IPS-11a (cell line): ENCODE measurements at regions not wholly inside any gene's neighbourhood (a gene's known extent, or its start where the extent isn't known, plus 50 kb on each side); places are given as distances from the start of the nearest gene placed in this dataset.
"Not testable (repeated sequence)": the region's sequence is repeated elsewhere in the genome, so short reads cannot be mapped to it uniquely, and the experiment has no call there.

Source experiments
- H3K4me3 ChIP-seq: one replicate; pipeline ENCODE4 v1.5.1; 2013; ENCODE audit warnings: low read depth, low read length, control low read depth

DNA sequence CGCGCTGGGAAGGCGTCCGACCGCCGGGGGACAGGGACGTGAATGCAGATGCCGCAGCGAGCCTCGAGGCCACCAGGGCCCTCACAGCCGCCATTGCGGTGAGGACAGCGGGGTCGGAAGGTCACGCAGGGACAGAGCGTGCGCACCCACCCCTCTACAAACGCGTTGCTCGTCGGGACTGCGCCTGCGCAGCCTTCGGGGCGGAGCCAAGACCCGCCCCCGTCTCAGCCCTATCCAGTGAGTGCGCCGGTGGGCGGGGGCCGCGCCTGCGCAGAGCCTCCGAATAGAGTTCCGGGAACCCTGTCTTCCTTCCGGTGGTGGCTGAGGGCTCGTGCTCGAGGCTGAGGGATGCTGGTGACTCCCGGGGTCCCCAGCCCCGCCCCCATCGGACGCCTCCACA is 5393.1 kb upstream of the TPTE start:
- peak overlapping the region; percentile 8 for H3K4me3 ChIP-seq

DNA sequence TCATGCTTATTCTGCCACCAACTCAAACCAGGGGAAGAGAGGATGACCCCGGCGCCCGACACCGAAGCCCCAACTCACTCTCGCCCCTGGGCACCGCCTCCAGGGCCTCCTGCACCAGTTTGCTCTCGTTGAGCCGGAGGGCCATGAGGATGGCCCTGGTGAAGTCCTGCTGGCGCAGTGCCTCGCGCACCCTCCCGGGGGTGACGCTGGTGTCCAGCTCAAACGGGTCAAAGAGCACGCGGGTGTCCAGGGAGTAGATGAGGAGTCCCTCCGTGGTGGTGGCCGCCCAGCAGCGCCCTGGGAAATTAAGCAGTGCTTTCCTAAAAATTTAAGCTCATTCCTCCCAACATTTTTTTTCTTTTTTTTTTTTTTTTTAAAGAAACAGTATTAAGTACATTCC is 5387.6 kb upstream of the TPTE start:
- H3K4me3 ChIP-seq: not testable (repeated sequence)

- H3K4me3 ChIP-seq: not testable (repeated sequence)
Observed at GRCh38 chr21:5136406-5136805, 5385.0 kb upstream of the TPTE start.

DNA sequence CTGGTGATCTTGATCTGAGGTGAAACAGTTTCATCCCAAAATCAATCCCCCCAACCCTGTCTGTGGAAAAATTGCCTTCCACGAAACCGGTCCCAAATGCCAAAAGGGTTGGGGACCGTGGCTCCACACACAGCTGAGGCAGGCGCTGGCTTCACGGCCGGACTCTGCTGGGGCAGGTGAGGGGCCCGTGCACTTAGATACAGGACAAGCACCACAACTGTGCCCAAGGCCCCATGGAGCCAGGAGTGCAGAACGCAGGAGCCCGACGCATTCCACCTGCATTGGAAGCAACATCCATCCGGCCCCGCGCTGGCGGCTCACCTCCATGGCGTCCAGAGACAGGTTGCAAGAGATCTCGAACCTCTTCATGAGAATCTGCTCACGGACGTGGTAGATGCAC is 5384.4 kb upstream of the TPTE start:
- not testable (repeated sequence) for H3K4me3 ChIP-seq

GRCh38 chr21:5138687-5139086 is 5382.7 kb upstream of the TPTE start:
- not testable (repeated sequence) for H3K4me3 ChIP-seq

- H3K4me3 ChIP-seq: not testable (repeated sequence)
Observed at GRCh38 chr21:5139528-5139927, 5381.9 kb upstream of the TPTE start.

DNA sequence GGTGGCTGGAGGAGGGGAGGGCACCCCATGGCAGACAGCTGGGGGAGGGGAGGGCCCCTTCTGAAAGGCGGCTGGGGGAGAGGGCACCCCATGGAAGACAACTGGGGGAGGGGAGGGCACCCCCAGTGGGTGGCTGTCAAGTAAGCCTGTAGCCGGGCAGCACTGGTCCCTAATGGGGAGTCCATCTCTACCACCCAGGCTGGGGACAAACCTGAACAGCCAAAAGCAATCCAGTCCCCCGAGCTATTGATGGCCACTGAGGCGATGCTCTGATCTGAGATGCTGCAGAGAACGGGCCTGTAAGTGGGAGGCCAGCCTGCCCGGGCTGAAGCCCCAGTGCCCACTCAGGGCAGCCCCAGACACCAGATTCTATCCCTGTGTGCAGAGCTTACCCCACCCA is 5378.4 kb upstream of the TPTE start:
- not testable (repeated sequence) for H3K4me3 ChIP-seq

DNA sequence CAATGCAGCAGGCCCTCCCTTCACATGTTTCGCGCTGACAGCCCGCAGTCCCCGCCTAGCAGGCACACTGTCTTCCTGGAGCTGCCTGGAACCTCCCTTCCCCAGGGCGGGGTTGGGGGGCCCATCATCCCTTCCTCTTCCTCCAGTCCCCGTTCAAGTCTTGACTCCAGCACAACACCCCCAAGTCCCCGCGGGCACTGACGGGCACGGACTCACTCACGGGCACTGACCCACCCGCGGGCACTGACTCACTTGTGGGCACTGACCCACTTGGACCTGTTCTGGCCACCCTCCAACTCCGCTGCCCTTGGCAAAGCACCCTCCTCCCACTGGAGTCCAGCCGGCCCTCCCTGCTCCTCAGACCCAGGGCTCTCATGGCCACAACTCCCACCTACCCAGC is 5376.7 kb upstream of the TPTE start:
- not testable (repeated sequence) for H3K4me3 ChIP-seq

- not testable (repeated sequence) for H3K4me3 ChIP-seq
Observed at GRCh38 chr21:5147685-5148084, 5373.7 kb upstream of the TPTE start.

DNA sequence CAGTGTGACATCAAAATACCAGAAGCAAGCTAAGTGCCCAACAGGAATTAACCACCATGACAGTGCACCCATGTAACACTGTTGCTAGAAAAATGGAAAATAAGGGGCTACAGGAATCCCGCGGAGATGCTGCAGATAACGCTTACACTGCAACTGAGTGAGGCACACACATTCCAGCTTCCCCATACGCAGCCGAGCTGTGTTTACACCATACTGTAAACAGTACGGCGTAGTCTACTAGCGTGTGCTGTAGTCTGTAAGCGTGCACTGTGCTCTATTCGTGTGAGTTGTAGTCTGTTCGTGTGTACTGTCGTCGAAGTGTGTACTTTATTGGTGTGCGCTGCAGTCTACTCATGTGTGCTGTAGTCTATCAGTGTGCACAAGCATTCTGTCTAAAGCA is 5372.2 kb upstream of the TPTE start:
- H3K4me3 ChIP-seq: not testable (repeated sequence)

DNA sequence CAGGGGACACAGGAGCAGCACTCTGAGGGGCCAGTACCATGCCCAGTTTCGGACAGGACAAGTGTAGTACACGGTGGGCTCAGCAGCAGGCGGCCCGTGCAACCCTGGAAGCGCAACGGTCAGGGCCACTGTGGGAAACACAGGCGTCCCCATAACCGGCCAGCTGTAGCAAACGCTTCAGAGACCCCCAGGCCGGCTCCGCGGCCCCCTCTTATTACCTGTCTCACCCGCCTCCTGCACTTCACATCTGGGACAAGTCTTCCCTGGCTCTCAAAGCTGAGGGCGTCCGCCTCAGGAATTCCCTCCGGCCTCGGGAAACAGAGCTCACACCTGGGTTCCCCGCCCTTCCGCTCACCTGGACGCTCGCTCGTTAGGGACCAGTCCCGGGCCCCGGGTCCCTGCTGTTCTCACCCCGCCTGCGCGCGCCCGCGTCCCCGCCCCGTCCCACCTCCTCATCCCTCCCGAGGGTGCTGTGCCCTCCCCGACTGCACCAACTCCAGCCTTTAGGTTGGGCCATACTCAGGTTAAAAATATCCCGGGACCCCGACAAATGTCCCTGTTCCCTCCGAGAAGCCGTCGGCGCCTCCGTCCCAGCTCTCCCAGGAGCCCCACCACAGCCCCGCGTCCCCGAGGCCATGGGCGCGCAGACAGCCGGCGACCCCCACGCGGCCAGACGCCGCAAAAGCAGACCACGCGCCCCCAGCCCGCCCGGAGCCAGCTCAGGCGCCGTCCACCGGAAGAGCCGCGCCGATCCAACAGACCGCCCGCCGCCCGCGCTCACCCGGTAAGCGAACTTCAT is 5367.3 kb upstream of the TPTE start:
- H3K4me3 ChIP-seq: not testable (repeated sequence)

DNA sequence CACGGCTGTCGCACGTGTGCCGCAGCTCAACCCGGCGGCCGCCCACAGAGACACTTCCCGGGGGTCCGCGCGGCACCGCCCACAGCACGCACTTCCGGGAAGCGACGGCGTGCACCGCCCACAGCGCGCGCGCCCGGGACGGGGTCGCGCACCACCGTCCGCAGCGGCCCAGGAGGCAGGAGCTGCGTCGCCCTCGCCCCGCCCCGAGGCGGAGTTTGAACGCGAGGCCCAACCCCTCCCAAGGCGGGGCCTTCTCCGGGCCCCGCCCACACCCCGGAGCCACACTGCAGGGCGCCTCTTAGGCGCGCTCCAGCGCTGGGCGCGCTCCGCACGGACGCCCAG is 5366.8 kb upstream of the TPTE start:
- not testable (repeated sequence) for H3K4me3 ChIP-seq

DNA sequence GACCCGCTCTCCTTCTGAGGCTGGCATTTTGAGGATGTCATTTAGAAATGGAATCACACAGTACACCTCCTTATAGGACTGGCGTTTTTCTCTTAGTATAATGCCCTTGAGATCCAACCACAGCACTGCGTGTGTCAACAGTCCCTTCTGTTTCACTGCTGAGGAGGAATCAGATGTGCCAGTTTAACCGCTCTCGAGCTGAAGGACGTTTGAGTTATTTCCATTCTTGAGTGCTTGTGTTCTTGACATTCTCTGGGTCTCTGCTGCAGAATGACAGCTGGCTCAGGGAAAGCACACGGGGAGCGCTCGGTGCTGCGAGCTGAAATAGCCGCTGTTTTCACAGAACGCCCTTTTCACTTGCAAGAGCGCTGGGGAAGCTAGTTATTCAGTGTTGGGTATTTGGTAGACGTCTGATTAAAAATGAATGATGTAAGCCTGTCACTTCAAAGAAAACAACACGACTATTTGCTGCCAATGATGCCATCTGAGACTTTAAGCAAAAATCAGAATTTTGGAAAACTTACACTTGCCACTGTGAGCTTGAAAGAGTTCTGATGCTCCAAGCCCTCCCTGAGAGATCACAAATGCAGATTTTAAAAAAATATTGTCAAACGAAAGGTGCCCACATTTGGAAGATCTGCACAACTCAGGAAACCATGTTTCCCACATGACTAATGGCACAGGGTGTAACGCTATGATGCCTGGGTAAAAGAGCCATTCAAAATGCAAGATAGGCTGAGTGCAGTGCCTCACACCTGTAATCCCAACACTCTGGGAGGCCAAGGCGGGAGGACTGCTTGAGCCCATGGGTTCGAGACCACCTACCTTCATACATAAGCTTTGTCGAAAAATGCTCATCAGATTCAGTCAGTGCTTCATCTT is 5358.4 kb upstream of the TPTE start:
- not testable (repeated sequence) for H3K4me3 ChIP-seq

DNA sequence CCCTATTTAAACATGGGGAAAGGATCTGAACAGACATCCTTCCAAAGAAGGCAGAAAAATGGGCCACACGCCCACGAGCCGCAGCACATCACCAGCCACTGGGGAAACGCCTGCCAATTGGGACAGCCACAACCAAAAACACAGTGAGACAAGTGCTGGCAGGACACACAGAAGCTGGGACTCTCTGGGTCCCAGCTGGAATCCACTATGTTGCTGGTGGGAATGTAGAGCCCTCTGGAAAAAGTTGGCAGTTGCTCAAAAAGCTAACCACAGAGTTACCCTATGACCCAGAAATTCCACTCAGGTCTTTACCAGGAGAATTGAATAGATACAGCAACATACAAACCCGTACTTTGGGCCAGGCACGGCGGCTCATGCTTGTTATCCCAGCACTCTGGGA is 5355.6 kb upstream of the TPTE start:
- H3K4me3 ChIP-seq: not testable (repeated sequence)
